ENCODE measurements at regions not wholly inside any gene's neighbourhood (a gene's known extent, or its start where the extent isn't known, plus 50 kb on each side); places are given as distances from the start of the nearest gene placed in this dataset.
"Not testable (repeated sequence)": the region's sequence is repeated elsewhere in the genome, so short reads cannot be mapped to it uniquely, and the experiment has no call there.

DNA sequence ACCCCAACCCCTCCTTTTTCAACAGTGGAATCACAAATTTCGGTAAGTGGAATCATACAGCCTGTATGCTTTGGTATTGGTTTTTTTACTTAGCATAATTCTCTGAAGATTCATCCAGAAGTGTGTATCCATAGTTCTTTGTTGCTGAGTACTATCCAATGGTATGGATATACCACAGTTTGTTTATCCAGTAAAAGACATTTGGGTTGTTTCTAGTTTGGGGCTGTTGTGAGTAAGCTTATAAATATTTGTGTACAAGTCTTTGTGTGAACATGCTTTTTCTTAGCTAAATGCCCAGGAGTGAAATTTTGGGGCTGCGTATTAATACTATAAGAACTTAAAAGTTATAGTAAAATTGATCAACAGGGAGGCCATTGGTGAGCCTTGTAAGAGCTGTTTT lies 57.5 kb upstream of the GC start:
- no peak for DNase-seq

DNA sequence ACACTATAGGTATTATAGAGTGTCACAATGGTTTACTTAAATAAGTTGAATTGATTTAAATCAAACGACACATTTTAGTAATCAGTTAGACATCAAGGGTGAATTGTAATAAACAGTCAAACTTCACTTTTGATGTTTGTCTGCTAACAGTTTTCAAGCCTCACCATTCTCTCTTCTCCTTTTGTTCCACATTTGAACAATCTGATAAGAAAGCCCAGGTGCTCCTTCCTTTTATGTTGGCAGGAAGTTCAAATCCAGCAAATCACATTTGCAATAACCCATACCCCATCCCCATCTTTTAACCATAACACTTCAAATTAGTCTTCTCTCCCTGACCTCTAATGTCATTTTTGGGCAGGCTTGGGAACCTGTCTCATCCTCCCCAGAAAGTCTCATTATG lies 63.4 kb upstream of the GC start:
- DNase-seq = no peak

DNA sequence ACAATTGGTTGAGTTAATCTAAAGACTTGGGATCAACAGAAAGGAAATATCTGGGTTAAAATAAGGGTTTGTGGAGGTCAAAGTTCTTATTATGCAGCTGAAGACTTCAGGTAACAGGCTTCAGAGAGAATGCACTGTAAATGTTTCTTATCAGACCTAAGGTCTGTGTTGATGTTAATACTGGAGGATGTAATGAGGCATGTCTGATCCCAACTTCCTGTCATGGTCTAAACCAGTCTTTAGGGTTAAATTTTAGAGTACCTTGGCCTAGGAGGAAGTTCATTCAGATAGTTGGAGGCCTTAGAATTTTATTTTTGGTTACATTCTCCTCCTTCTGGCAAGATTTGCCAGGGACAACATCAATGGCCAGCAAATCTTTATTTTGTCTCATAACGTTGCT lies 72.1 kb upstream of the GC start:
- DNase-seq = no peak

DNA sequence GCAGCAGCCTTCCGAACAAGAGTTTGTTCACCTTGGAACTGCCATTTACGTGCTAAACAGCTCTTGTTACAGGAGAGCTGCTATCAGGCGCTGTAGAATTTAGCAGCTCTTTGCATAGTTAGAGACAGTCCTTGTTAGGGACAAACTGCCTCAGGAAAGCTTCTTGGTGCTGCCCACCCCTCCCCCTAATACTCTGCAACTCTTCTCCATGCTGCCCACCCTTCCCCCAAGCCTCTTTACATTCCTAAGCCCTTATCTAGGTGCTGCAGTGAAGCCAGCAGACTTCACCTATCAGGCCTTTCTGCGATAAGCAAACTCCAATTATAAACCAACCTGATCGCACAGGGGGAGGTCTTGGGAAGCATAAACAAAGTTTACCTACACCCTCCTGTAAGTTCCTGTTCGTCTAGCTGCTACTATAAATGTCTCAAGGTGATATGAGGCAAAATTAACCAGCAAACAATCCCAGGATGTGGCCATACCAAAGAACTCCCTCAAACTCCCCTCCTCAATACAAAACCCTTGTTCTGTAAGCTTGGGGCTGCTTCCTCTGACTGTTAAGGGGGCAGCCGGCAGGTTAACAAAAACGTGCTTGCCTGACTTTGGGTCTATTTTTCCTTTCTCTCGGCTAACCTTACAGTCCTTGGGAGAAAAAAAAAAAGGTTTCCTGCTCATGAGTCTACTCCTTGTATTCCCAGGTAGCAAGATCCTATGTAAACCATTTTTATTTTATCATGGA lies 74.0 kb upstream of the GC start:
- no peak for DNase-seq

DNA sequence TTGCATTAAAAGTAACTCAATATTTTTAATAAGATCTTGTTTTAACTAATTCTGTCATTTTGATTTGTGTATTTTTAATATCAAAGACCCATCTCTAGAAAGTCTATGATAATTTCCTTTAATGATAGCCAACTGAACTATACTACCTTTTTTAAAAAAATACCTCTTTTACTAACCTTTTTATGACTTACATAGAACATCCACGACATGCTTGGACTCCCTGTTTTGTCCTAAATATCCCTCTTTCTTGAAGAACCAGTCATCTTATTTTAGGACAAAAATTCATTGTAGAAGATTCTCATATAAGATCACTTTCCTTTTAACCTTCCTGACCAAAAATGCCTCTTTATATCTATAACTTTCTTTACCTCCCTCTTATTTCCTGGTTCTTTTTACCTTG lies 76.8 kb upstream of the GC start:
- DNase-seq = no peak

DNA sequence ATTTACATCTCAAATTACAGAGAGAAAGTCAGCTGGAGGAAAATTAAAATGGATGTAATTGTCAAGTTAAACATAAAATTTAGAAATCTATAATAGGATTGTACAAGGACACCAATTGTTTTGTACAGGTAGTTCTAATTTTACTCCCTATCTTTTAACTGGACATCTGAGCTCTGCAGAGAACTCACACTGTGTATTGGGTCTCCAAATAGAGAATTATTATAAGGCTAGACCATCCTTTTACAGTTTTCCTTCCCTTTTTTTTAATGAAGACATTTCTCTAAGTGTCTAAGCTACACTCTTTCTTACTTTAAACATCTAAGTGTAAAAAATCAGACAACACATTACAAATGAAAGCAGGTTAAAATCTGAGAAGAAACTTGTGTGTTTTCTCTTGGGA lies 78.4 kb upstream of the GC start:
- no peak for DNase-seq

DNA sequence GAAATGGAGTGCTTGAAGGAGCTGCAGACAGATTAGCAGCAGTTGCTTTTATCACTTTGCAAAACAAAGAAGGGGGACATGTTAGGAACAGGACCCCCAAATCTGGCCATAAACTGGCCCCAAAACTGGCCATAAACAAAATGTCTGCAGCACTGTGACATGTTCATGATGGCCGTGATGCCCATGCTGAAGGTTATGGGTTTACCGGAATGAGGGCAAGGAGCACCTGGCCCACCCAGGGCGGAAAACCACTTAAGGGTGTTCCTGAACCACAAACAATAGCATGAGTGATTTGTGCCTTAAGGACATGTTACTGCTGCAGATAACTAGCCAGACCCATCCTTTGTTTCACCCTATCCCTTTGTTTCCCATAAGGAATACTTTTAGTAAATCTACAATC lies 79.6 kb upstream of the GC start:
- no peak for DNase-seq

DNA sequence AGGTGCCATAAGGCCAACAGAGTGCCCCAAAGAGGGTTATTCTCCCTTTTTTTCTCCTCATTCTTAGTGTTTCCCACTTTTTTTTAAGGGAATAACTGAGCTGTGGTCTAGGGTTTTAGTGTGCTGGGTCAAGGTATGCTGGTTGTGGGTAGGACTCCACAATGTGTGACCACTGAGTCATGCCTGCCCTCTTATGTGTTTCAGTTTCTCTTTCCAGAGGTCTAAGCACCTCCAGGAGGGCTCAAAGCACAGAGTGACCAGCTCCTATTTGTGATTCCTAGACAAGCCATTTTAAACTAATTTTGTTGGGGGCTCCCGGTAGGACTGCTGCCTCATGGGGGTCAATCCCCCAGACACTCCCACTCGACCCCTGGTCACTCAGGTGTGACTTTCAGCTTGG lies 80.5 kb upstream of the GC start:
- DNase-seq = no peak

DNA sequence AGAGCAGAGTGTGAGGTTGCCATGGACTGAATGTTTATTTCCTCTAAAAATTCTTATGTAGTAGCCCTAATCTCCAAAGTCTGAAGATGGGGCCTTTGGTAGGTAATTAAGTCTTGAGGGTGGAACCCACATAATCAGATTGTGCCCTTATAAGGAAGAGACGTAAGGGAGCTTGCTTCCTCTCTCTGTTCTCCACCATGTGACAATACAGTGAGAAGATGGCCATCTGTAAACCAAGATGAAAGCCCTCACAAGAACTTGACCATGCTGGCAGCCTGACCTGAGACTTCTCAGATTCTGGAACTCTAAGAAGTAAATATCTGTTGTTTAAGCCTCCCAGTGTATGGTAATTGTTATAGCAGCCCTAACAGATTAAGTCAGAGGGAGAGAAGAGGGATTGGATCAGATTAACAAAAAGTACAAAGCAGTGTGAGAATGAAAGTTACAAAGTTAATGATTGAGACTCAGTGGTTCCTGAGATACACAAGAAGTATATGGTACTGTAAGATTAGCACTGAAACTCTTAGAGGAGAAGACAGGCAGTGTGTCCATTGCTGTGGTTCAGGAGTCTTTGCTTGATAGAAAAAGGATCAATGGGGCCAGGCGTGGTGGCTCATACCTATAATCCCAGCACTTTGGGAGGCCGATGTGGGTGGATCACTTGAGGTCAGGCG lies 82.5 kb upstream of the GC start:
- DNase-seq = no peak

DNA sequence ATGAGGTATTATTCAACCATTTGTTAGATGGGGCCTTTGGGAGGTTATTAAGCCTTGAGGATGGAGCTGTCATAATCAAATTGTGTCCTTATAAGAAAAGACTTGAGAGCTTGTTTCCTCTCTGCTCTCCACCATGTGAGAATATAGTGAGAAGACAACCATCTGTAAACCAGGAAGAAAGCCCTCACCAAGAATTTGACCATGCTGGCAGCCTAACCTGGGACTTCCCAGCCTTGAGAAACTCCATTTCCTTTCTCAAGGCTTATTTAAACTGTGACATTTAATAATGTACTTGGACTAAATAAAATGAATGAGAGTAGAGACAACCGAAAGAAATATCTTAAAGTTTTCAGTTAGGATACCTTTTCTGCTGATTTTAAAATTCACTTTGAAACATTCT lies 83.7 kb upstream of the GC start:
- no peak for DNase-seq

DNA sequence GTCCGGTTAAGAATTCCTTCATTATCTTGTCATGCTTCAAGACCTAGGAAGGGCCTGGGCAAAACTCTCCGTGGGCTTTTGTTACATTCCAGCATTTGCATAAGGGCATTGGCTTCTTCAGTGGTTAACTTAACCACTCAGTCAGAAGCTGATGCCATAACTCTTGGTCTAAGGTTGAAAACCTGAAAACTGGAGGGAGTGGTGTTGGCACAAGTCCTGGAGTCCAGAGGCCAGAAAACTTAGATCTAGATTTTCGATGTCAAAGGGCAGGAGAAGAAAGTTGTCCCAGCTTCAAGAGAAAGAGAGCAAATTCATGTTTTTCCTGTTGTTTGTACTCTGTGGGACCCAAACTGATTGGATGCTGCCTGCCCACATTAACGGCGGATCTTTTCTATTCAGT lies 86.6 kb upstream of the GC start:
- no peak for DNase-seq

DNA sequence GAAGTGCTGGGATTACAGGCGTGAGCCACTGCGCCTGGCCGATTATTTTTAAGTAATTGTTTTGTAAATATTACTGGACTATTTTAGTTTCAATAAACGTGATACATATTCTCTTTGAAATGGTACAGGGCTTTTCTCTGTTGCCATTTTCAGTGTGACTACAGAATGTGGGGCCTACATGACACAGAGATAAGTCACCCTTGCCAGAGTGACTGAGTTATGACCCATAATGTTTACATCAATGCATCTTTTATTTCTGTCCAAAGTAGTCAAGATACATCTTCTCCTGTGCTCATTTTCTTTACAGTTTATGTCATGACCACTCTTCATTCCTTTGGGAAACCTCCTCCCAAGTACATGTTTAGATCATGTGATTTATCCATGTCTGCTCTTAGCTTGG lies 88.3 kb upstream of the GC start:
- DNase-seq = no peak

DNA sequence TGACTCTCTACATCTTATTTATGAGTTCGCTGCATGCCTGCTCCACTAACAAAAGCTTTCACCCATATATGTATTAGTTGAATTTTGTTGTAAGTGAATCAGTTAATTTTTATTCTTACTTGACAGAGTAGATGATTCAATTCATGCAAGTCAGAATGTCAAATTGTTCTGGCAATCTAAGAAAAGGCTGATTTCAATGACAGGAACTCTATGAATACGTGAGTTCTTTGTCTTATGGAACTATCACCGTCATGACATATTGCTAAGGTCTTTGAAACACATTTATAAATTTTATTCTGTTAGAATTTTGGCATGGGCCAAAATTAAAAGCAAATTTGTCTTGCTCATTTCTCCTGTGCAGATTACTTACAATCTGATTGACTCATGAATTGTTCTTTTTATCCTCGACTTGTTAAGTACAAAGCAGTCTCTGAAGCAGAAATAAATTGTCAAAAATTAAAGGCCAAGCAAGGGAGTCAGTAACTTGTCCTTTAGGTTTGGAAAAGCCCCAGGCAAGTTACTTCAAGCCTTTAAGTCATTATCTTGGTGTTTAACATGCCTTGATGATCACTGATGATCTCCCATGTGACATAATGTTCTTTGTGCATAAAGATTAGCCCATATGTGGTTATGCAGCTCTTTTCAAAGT lies 89.0 kb upstream of the GC start:
- DNase-seq = no peak

DNA sequence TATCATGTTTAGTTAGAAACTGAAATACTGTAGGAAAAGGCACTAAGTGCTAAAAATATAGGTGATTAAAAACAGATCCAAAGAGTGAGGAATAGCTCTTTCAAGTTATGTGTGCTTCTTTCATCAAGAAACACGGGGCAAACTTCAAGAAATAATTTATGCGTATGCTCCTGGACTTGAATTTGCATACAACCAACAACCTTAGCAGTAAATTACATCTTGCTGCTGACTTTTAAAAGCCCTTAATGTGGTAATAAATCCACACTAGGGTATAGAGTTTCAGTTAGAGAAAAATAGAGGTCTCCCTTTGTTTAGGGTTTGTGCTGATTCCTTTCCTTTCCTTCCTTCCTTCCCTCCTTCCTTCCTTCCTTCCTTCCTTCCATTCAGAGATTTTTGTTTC lies 94.5 kb upstream of the GC start:
- DNase-seq = no peak

DNA sequence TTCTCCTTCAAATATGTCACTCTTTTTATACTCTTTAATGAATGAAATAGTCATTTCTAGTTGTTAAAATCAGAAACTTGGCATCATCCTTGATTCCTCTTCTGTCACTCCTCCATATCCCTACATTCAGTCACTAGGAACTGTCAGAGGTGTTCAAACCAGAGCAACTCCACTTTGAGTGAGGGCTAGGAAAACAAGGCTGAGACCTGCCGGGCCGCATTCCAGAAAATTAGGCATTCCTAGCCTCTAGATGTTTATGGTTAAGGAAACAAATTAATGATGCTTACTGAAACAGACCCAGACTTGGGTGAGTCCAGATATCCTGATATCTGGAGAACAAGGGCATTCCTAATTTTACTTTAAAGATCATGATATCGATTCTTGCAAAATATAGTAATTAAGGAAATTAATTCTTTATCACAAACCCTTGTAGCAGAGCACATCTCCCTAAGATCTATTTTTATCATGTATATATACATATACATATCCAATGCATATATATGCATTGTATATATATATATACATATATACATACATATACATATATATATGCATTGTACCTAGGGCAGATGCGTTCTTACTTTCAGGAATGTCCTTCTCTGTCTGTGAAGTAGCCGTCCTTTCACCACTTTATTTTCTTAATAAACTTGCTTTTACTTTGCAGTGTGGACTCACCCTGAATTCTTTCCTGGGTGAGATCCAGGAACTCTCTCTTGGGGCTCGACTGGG lies 98.4 kb upstream of the GC start:
- no peak for DNase-seq

DNA sequence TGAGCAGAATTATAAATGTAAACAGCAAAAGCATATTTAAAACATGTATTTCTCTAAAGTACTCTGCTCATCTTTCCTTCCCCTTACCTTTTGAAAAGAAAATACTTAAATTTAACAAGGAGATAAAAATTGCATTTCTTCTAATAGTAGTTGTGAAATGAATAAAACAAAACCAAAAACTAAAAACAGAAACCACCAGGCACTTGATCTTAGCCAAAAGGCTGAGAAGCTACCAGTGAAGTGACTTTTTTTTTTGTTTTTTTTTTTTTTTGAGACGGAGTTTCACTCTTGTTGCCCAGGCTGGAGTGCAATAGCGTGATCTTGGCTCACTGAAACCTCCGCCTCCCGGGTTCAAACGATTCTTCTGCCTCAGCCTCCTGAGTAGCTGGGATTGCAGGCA lies 116.5 kb upstream of the GC start:
- not testable (repeated sequence) for DNase-seq

DNA sequence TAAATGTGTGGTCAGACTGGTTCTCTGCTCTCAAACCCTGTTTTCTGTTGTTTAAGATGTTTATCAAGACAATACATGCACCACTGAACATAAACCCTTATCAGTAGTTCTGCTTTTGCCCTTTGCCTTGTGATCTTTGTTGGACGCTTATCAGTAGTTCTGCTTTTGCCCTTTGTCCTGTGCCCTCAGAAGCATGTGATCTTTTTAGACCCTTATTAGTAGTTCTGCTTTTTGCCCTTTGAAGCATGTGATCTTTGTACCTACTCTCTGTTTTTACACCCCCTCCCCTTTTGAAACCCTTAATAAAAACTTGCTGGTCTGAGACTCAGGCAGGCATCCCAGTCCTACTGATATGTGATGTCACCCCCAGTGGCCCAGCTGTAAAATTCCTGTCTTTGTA lies 121.7 kb upstream of the GC start:
- DNase-seq = not testable (repeated sequence)

DNA sequence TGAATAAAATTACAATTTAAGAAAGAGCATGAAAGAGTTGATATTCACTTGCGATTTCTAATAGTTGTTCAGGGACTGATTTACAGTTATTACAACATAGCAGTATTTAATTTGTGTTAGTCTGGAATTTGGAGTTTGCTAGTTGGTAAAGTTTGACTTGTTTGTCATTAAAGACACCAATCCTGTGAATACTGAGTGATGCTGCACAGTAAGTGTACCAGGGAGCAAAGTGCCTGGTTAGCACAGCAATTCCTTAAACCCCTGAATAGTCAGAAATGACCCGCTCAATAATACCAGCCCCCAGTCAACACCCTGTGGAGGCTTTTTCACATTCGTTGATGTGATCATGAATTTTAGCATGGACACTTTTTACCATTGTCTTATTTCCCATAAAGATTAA lies 122.2 kb upstream of the GC start:
- no peak for DNase-seq

DNA sequence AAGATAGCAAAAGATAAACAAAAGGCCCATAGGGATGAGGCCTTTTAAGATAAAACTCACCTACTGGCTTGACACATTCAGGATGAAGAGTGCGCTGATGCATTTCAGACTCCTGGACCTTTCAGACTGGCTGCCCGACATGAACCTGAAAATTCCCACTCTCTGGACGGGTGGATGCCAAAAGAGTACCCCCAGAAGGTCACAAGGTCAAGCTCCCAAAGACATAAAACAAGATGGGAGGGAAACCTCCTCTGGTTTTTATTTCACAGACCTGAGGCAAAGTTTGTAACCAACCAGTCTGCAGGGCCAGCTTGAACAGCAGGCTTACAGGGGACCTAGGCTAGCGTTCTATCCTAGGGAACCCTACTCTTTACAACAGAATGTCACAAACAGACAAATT lies 123.2 kb upstream of the GC start:
- no peak for DNase-seq

DNA sequence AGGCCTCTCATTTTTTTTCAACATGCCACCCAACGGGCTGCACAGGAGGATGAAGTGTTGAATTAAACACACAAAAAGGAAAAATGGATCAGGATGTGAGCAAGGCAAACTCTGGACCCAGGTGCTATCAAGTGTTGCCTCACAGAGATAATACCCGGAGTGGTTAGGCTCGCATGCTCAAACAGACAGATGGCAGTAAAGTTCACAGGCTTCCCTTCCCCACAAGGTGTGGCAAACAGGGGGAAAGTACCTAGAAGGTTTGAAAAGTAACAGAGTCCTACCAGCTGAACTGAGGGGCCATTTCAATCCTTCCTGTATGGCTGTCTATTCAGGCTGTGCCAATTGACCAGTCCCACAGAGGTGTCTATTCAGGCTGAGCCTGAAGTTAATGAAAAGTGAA lies 123.9 kb upstream of the GC start:
- no peak for DNase-seq

DNA sequence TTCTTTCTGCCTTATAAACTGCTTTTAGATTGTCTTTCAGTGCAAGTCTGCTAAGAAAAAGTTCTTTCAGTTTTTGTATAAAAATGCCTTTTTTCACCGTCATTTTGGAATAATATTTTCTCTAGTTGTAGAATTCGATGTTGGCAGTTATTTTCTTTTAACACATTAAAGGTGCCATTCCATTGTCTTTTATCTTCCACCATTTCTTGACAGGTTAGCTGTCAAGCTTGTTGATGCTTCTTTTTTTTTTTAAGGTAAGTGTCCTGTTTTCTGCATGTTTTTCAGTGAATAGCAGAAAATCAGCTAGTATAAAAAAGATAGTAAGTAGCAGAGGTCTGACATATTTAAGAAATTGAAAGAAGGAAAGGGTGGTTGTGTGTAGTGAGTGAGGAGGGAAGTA lies 118.5 kb upstream of the NPFFR2 start:
- no peak for DNase-seq

DNA sequence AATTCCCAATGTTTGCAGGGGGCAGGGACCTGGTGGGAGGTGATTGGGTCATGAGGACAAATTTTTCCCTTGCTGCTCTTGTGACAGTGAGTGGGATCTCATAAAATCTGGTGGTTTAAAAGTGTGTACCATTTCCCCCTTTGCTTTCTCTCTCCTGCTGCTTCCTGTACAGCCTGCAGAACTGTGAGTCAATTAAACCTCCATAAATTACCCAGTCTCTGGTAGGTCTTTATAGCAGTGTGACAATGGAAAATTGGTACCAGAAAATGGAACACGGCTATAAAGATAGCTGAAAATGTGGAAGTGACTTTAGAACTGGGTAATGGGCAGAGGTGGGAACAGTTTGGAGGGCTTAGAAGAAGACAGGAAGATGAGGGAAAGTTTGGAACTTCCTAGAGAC lies 108.7 kb upstream of the NPFFR2 start:
- DNase-seq = no peak

DNA sequence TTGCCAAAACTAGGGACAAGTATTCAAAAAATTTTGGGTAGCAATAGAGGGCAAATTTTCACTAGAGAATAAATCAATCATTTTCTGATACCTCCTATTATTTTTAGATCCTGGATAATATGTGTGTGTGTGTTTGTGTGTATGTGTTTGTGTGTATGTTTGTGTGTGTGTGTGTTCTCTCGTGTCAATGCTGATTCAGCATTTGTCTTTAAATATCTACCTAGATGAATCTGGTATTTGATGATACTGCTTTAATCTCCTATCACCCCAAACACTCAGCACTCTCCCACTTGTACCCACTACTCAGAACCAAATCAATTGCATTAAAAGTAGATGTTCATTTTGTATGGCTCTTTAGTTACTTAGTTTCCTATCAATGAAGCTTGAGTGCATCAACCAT lies 101.3 kb upstream of the NPFFR2 start:
- no peak for DNase-seq

DNA sequence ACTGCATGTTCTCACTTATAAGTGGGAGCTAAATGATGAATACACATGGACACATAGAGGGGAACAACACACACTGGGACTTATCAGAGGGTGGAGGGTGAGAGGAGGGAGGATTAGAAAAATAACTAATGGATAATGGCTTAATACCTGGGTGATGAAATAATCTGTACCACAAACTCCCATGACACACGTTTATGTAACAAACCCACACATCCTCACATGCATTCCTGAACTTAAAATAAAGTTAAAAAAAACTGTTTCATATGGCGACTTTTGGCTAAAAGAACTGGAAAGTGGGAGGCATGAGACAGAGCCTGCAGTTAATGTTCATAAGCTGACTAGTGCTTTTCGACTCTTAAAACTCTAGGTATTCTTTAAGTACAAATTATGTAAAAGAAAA lies 98.9 kb upstream of the NPFFR2 start:
- DNase-seq = no peak
